ENCODE measurements at regions not wholly inside any gene's neighbourhood (a gene's known extent, or its start where the extent isn't known, plus 50 kb on each side); places are given as distances from the start of the nearest gene placed in this dataset.
A peak's percentile ranks its signal among the peaks of the same experiment; 100 is the strongest.

- DNase-seq: no peak
Measured at GRCh38 chr2:137729305-137729704, 235.0 kb upstream of the HNMT start.

GRCh38 chr2:137737559-137737958 lies 226.7 kb upstream of the HNMT start:
- DNase-seq: no peak

GRCh38 chr2:137741784-137742362 lies 222.4 kb upstream of the HNMT start:
- DNase-seq: no peak

- DNase-seq: no peak
Measured at GRCh38 chr2:137747509-137747908, 216.8 kb upstream of the HNMT start.

- DNase-seq: no peak
Measured at GRCh38 chr2:137748533-137748932, 215.7 kb upstream of the HNMT start.

- DNase-seq: peak; percentile 71
Measured at GRCh38 chr2:137764646-137765045, 199.6 kb upstream of the HNMT start.

GRCh38 chr2:137769406-137769805 lies 194.9 kb upstream of the HNMT start:
- DNase-seq: peak; percentile 33

- DNase-seq: no peak
Measured at GRCh38 chr2:137770166-137770565, 194.1 kb upstream of the HNMT start.

- DNase-seq: no peak
Measured at GRCh38 chr2:137771064-137771463, 193.2 kb upstream of the HNMT start.

GRCh38 chr2:137772451-137772850 lies 191.8 kb upstream of the HNMT start:
- no peak for DNase-seq

- DNase-seq: peak; percentile 3
Measured at GRCh38 chr2:137775529-137775928, 188.7 kb upstream of the HNMT start.

- no peak for DNase-seq
Measured at GRCh38 chr2:137776697-137777096, 187.6 kb upstream of the HNMT start.

- peak; percentile 59 for DNase-seq
Measured at GRCh38 chr2:137797641-137798040, 166.6 kb upstream of the HNMT start.

GRCh38 chr2:137799600-137799999 lies 164.7 kb upstream of the HNMT start:
- DNase-seq: peak; percentile 68

- DNase-seq: no peak
Measured at GRCh38 chr2:137800386-137800785, 163.9 kb upstream of the HNMT start.

GRCh38 chr2:137801228-137801627 lies 163.0 kb upstream of the HNMT start:
- no peak for DNase-seq

- DNase-seq: peak; percentile 12
Measured at GRCh38 chr2:137802038-137802437, 162.2 kb upstream of the HNMT start.

- no peak for DNase-seq
Measured at GRCh38 chr2:137806068-137806805, 158.0 kb upstream of the HNMT start.

GRCh38 chr2:137809252-137809651 lies 155.0 kb upstream of the HNMT start:
- DNase-seq: no peak

- no peak for DNase-seq
Measured at GRCh38 chr2:137809837-137810236, 154.4 kb upstream of the HNMT start.

- no peak for DNase-seq
Measured at GRCh38 chr2:137812517-137812916, 151.8 kb upstream of the HNMT start.

- no peak for DNase-seq
Measured at GRCh38 chr2:137813176-137813575, 151.1 kb upstream of the HNMT start.

GRCh38 chr2:137817058-137817457 lies 147.2 kb upstream of the HNMT start:
- no peak for DNase-seq

GRCh38 chr2:137823196-137823595 lies 141.1 kb upstream of the HNMT start:
- no peak for DNase-seq

- DNase-seq: no peak
Measured at GRCh38 chr2:137824501-137824900, 139.8 kb upstream of the HNMT start.

Data from OCI-M1 (cell line).